ENCODE measurements at regions not wholly inside any gene's neighbourhood (a gene's known extent, or its start where the extent isn't known, plus 50 kb on each side); places are given as distances from the start of the nearest gene placed in this dataset.
A peak's percentile ranks its signal among the peaks of the same experiment; 100 is the strongest.

GRCh38 chr20:9981829-9982228, 53.0 kb upstream of the ANKEF1 start:
- no peak for DNase-seq (ENCODE audit: low spot score)

GRCh38 chr20:9978397-9979004, 56.3 kb upstream of the ANKEF1 start:
- DNase-seq (ENCODE audit: low spot score), result peak; percentile 65

- DNase-seq (ENCODE audit: low spot score), result no peak
These were observed 57.2 kb upstream of the ANKEF1 start for GRCh38 chr20:9977629-9978028.

GRCh38 chr20:9974324-9974723, 60.5 kb upstream of the ANKEF1 start:
- no peak for DNase-seq (ENCODE audit: low spot score)

- DNase-seq (ENCODE audit: low spot score), result no peak
These were observed 63.0 kb upstream of the ANKEF1 start for GRCh38 chr20:9971746-9972145.

GRCh38 chr20:9969626-9970025, 65.2 kb upstream of the ANKEF1 start:
- no peak for DNase-seq (ENCODE audit: low spot score)

- no peak for DNase-seq (ENCODE audit: low spot score)
These were observed 66.8 kb upstream of the ANKEF1 start for GRCh38 chr20:9968015-9968414.

- DNase-seq (ENCODE audit: low spot score), result peak; percentile 48
These were observed 67.8 kb upstream of the ANKEF1 start for GRCh38 chr20:9966966-9967365.

GRCh38 chr20:9963029-9963428, 71.8 kb upstream of the ANKEF1 start:
- no peak for DNase-seq (ENCODE audit: low spot score)

GRCh38 chr20:9958693-9959092, 76.1 kb upstream of the ANKEF1 start:
- no peak for DNase-seq (ENCODE audit: low spot score)

- DNase-seq (ENCODE audit: low spot score), result no peak
These were observed 79.1 kb upstream of the ANKEF1 start for GRCh38 chr20:9955646-9956045.

- no peak for DNase-seq (ENCODE audit: low spot score)
These were observed 85.2 kb upstream of the ANKEF1 start for GRCh38 chr20:9949563-9949962.

GRCh38 chr20:9945408-9945807, 89.4 kb upstream of the ANKEF1 start:
- peak; percentile 75 for DNase-seq (ENCODE audit: low spot score)

- DNase-seq (ENCODE audit: low spot score), result no peak
These were observed 92.1 kb upstream of the ANKEF1 start for GRCh38 chr20:9942736-9943135.

GRCh38 chr20:9940329-9940728, 94.5 kb upstream of the ANKEF1 start:
- DNase-seq (ENCODE audit: low spot score), result no peak

GRCh38 chr20:9939231-9939630, 95.6 kb upstream of the ANKEF1 start:
- no peak for DNase-seq (ENCODE audit: low spot score)

- DNase-seq (ENCODE audit: low spot score), result no peak
These were observed 96.4 kb upstream of the PAK5 start for GRCh38 chr20:9935285-9935684.

GRCh38 chr20:9930142-9930541, 91.3 kb upstream of the PAK5 start:
- DNase-seq (ENCODE audit: low spot score), result no peak

GRCh38 chr20:9928955-9929354, 90.1 kb upstream of the PAK5 start:
- no peak for DNase-seq (ENCODE audit: low spot score)

- no peak for DNase-seq (ENCODE audit: low spot score)
These were observed 89.4 kb upstream of the PAK5 start for GRCh38 chr20:9928281-9928737.

- no peak for DNase-seq (ENCODE audit: low spot score)
These were observed 88.3 kb upstream of the PAK5 start for GRCh38 chr20:9927224-9927623.

- no peak for DNase-seq (ENCODE audit: low spot score)
These were observed 87.6 kb upstream of the PAK5 start for GRCh38 chr20:9926476-9926875.

- DNase-seq (ENCODE audit: low spot score), result no peak
These were observed 87.1 kb upstream of the PAK5 start for GRCh38 chr20:9926007-9926406.

- no peak for DNase-seq (ENCODE audit: low spot score)
These were observed 84.8 kb upstream of the PAK5 start for GRCh38 chr20:9923648-9924047.

GRCh38 chr20:9920866-9921265, 82.0 kb upstream of the PAK5 start:
- no peak for DNase-seq (ENCODE audit: low spot score)
